SJCRH30 (cell line): ENCODE measurements at regions not wholly inside any gene's neighbourhood (a gene's known extent, or its start where the extent isn't known, plus 50 kb on each side); places are given as distances from the start of the nearest gene placed in this dataset.
"Not testable (repeated sequence)": the region's sequence is repeated elsewhere in the genome, so short reads cannot be mapped to it uniquely, and the experiment has no call there.

Experiments
- DNase-seq, 2 experiments: peaks; one replicate each; pipeline ENCODE4 v3.0.0-alpha.2; 2015 to 2020
- H3K27ac ChIP-seq: fragments of 250-450 bp; sonication (Bioruptor Pico); 2 replicates; pipeline ENCODE4 v1.5.1; 2020; ENCODE audit warnings: mild to moderate bottlenecking, moderate library complexity
- H3K27me3 ChIP-seq: fragments of 250-450 bp; sonication (Bioruptor Pico); 2 replicates; pipeline ENCODE4 v1.5.1; 2020; ENCODE audit warnings: mild to moderate bottlenecking, moderate library complexity
- H3K36me3 ChIP-seq: fragments of 250-450 bp; sonication (Bioruptor Pico); 2 replicates; pipeline ENCODE4 v1.5.1; 2020; ENCODE audit warnings: mild to moderate bottlenecking, moderate library complexity
- H3K4me1 ChIP-seq: fragments of 250-450 bp; sonication (Bioruptor Pico); 2 replicates; pipeline ENCODE4 v1.5.1; 2020; ENCODE audit warnings: mild to moderate bottlenecking, moderate library complexity
- H3K4me3 ChIP-seq: fragments of 250-450 bp; sonication (Bioruptor Pico); 2 replicates; pipeline ENCODE4 v1.5.1; 2020; ENCODE audit warnings: mild to moderate bottlenecking, moderate library complexity
- H3K9me3 ChIP-seq: fragments of 250-450 bp; sonication (Bioruptor Pico); replicated peaks from 2 replicates; pipeline ENCODE4 v1.5.1; 2020; ENCODE audit warnings: mild to moderate bottlenecking, moderate library complexity

DNA sequence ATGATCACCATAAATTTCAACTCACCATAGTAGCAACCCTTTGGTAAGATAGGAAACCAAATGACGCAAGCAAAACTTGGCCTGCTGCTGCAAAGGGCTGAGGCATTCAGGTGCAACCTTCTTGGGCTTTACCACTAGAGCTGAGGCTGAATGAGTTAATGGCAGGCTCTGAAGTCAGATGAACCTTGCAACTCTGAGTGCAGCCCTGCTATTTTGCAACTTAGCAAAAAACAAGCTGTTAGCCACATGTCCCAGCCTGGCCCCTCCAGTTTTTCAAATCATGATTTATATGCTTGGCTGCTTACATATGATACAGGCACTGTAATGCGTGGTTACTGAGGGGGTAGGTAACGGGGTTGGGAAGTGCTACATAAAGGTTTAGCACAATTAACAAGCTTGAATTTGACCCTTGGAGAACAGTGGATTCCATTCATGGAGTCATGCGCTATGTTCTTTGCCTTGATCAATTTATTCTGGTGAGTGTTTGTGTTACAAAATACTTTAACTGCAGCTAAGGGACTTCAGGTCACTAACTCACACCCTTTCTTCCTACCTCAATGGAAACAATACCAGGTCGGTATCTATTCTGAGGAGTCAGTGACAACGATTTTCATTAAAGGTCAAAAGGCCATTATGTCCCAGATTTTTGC lies 80.5 kb upstream of the PPARGC1A start:
- no peak for DNase-seq

GRCh38 chr4:23969635-23970145 lies 79.8 kb upstream of the PPARGC1A start:
- Histone ChIP-seq H3K4me3 (no peak overlapping the region), H3K27ac (no peak overlapping the region), H3K9me3 (no peaks in the 10 kb centered on the region; the same call in 1 of the 2 replicates), H3K36me3 (no peaks in the 10 kb centered on the region), H3K27me3 (no peaks in the 10 kb centered on the region), H3K4me1 (no peaks in the 10 kb centered on the region)
- DNase-seq: no peak

More for the DNA sequence above, 80.5 kb upstream of the PPARGC1A start:
- H3K27ac ChIP-seq: no peak overlapping the region
- no peaks in the 10 kb centered on the region; the same call in 1 of the 2 replicates for H3K9me3 ChIP-seq
- no peaks in the 10 kb centered on the region for H3K4me1 ChIP-seq
- no peaks in the 10 kb centered on the region for H3K27me3 ChIP-seq
- H3K36me3 ChIP-seq: no peaks in the 10 kb centered on the region
- no peak overlapping the region for H3K4me3 ChIP-seq

DNA sequence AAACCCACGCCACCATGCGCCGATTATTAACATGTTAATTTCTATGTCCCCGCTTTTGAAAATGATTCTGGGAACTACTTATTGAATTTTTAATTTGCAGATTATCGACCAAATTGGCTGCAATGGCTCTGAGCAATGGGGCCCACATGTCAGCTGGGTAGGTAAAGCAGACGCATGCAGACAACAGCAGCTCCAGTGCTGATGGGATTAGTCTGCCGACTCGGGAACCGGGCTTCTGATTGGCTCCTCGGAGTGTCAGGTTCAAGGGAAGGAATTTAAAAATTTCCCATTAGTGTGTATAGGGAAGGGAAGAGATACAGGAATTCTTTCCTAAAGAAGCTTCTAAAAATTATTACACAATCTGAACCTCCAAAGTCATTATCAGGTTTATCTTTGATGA lies 77.4 kb upstream of the PPARGC1A start:
- no peak overlapping the region for H3K4me3 ChIP-seq
- H3K27ac ChIP-seq: no peak overlapping the region
- no peak for DNase-seq
- no peaks in the 10 kb centered on the region for H3K36me3 ChIP-seq
- H3K9me3 ChIP-seq: no peaks in the 10 kb centered on the region; the same call in 1 of the 2 replicates
- no peaks in the 10 kb centered on the region for H3K4me1 ChIP-seq
- H3K27me3 ChIP-seq: no peaks in the 10 kb centered on the region

GRCh38 chr4:23966725-23967124 lies 76.9 kb upstream of the PPARGC1A start:
- Histone ChIP-seq H3K4me1 (no peaks in the 10 kb centered on the region), H3K36me3 (no peaks in the 10 kb centered on the region), H3K4me3 (no peak overlapping the region), H3K27me3 (no peaks in the 10 kb centered on the region), H3K27ac (no peak overlapping the region), H3K9me3 (no peaks in the 10 kb centered on the region; the same call in 1 of the 2 replicates)
- peak in 1 of 2 experiments; percentile 18 for DNase-seq

- H3K27ac ChIP-seq: no peak overlapping the region
- no peaks in the 10 kb centered on the region; the same call in 1 of the 2 replicates for H3K9me3 ChIP-seq
- H3K4me1 ChIP-seq: no peaks in the 10 kb centered on the region
- H3K27me3 ChIP-seq: no peaks in the 10 kb centered on the region
- H3K4me3 ChIP-seq: no peak overlapping the region
- no peak for DNase-seq
- H3K36me3 ChIP-seq: no peaks in the 10 kb centered on the region
Observed at GRCh38 chr4:23962462-23962861, 72.6 kb upstream of the PPARGC1A start.

GRCh38 chr4:23961395-23961794 lies 71.5 kb upstream of the PPARGC1A start:
- H3K4me3 ChIP-seq, H3K4me1 ChIP-seq, DNase-seq, H3K27me3 ChIP-seq, H3K27ac ChIP-seq, H3K9me3 ChIP-seq, H3K36me3 ChIP-seq: not testable (repeated sequence)

GRCh38 chr4:23959396-23960148 lies 69.7 kb upstream of the PPARGC1A start:
- Histone ChIP-seq H3K36me3 (no peaks in the 10 kb centered on the region), H3K9me3 (no peaks in the 10 kb centered on the region), H3K4me1 (no peaks in the 10 kb centered on the region), H3K27ac (no peak overlapping the region), H3K4me3 (no peak overlapping the region), H3K27me3 (no peaks in the 10 kb centered on the region)
- DNase-seq: peak in 1 of 2 experiments; percentile 10

DNA sequence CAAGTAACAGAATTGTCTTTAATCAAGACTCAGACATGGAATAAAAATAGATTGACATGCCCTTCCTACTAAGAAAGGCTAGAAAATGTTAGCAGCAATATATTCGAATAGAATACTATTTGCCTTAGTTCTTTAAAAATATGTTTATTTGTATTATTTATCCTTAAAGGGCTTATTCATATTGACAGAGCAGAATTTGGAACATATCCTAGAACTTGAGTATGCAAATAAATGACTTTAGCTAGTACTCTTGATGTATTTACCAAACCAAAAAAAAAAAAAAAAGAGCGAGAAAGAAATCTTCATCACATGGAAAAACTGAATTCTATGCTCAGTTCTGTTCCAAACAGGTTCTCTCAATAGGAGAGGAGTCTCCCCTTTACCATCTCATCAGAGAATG lies 68.9 kb upstream of the PPARGC1A start:
- H3K27ac ChIP-seq: no peak overlapping the region
- H3K27me3 ChIP-seq: no peaks in the 10 kb centered on the region
- no peaks in the 10 kb centered on the region for H3K36me3 ChIP-seq
- no peak overlapping the region for H3K4me3 ChIP-seq
- H3K9me3 ChIP-seq: no peaks in the 10 kb centered on the region
- DNase-seq: no peak
- H3K4me1 ChIP-seq: no peaks in the 10 kb centered on the region

DNA sequence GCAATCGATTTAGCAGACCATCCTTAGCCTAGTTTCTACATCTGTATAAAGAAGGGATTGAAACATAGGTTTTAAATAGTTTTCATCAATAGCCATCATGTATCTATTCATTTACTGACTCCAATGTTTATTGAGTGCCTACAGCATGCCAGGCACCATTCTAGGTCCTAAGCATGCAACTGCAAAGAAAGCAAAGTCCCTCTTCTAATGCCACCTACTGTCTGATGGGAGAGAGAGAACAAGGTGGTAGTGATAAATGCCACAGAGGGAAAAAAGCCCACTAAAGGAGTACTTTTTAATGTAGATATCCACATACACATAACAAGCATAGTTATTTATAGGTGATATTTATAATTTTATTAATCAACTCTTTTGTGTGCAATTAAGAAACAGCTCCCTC lies 67.6 kb upstream of the PPARGC1A start:
- H3K36me3 ChIP-seq: no peaks in the 10 kb centered on the region
- H3K4me3 ChIP-seq: no peak overlapping the region
- no peak overlapping the region for H3K27ac ChIP-seq
- H3K27me3 ChIP-seq: no peaks in the 10 kb centered on the region
- no peaks in the 10 kb centered on the region for H3K4me1 ChIP-seq
- DNase-seq: no peak
- H3K9me3 ChIP-seq: no peaks in the 10 kb centered on the region

DNA sequence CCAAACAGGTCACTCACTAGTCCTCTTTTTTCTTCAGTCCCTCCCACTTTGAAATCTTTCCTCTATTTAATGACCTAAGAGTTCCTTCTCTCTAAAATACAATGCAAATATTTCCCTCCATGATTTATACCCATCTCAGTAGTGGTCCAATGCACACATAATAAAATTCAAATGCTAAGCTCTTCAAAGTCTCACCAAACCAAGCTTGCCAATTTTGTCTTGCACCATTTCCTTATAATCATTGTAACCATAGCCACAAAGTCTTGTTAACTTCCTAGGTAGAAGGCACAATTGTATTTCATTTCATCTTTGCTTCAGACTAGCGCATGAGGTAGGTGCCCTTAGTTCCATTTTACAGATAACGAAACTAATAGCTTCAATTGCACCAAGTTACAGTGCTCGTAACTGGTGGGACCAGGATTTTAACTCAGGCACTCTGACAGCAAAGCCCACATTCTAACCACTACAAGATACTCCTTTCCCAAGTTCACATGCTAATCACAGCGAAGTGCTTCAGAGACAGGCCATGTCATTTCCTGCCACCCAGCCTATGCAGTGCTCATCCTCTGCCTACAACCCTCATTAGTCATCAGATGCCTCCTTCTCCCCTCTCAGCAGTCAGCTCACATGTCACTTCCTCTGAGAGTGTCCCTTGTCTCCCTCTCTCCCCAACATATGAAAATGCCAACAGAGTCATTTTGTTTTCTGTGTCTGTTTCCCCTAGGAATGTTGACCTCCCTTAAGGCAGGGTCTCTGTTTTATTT lies 66.9 kb upstream of the PPARGC1A start:
- Histone ChIP-seq H3K4me3 (no peak overlapping the region), H3K27ac (no peak overlapping the region), H3K4me1 (no peaks in the 10 kb centered on the region), H3K27me3 (no peaks in the 10 kb centered on the region), H3K9me3 (no peaks in the 10 kb centered on the region), H3K36me3 (no peaks in the 10 kb centered on the region)
- no peak for DNase-seq

DNA sequence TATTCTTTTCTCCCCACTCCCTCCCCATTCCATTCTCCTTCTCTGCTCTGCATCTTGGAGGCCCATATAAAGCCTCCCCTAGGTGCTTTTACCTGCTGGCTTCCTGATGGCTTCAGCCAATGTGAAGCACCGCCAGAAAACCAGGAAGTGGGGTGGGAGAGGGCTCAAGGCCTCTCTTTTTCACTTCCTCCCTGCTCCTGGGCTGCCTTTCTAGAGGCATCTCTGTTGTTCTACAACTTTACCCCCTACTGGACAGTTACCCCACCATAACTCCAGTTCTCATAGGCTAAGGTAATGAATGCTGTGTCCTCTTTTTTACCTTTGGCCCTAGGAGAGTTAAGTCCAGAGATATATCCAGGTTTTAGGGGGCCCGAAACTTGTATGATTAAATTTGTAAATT lies 62.4 kb upstream of the PPARGC1A start:
- Histone ChIP-seq H3K27me3 (no peaks in the 10 kb centered on the region), H3K9me3 (no peaks in the 10 kb centered on the region), H3K36me3 (no peaks in the 10 kb centered on the region), H3K4me1 (no peaks in the 10 kb centered on the region), H3K27ac (no peak overlapping the region), H3K4me3 (no peak overlapping the region)
- DNase-seq: no peak

DNA sequence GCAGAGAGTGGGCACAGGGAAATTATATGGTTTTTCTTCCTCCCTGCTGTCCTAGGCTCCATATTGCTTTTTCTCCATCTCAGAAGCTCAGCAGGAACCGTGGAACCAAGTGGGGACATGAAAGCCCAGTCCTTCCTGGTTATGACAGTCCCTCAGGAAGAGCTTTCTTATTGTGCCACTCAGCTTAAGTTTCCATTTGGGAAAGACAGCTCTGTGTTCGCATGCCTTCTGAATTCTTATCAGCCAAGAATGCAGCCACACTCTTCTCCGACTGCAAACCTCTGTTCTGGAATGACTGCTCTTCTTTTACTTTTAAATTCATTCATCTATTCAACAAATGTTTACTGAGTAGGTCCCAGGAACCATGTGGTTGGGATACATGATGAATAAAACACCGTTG lies 58.0 kb upstream of the PPARGC1A start:
- H3K27me3 ChIP-seq: no peaks in the 10 kb centered on the region
- H3K36me3 ChIP-seq: no peaks in the 10 kb centered on the region
- H3K27ac ChIP-seq: no peak overlapping the region
- DNase-seq: no peak
- H3K9me3 ChIP-seq: no peaks in the 10 kb centered on the region
- no peak overlapping the region for H3K4me3 ChIP-seq
- peaks cover 11% of the 10 kb centered on the region for H3K4me1 ChIP-seq

DNA sequence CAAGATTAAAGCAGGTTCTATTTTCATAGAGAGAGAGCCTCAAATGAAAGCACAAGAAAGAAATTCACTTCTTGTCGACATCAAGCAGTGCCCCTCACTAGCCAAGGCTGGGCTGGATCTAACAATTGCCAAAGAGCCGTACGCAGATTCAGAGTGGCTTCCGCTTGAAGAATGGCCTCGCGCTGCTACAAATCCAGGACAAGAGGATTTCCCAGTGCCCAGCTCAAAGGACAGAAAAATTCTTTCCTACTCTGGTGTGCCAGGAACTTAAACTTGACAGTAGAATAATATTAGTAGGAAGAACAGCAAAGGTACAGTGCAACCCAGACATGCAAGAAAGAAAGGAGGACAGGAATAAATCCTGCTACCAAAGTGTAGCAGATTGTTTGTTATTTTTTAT lies 56.5 kb upstream of the PPARGC1A start:
- H3K27me3 ChIP-seq: no peaks in the 10 kb centered on the region
- no peaks in the 10 kb centered on the region for H3K36me3 ChIP-seq
- H3K9me3 ChIP-seq: no peaks in the 10 kb centered on the region
- H3K27ac ChIP-seq: no peak overlapping the region; the same call in 1 of the 2 replicates
- no peak for DNase-seq
- no peak overlapping the region for H3K4me3 ChIP-seq
- H3K4me1 ChIP-seq: peaks cover 11% of the 10 kb centered on the region

- Histone ChIP-seq H3K4me1 (peaks cover 11% of the 10 kb centered on the region), H3K36me3 (no peaks in the 10 kb centered on the region), H3K27me3 (no peaks in the 10 kb centered on the region), H3K4me3 (no peak overlapping the region), H3K27ac (peak overlapping the region; percentile 48; the same call in 1 of the 2 replicates), H3K9me3 (no peaks in the 10 kb centered on the region)
- peak; percentile 22 to 43 for DNase-seq
Observed at GRCh38 chr4:23945451-23946017, 55.7 kb upstream of the PPARGC1A start.

DNA sequence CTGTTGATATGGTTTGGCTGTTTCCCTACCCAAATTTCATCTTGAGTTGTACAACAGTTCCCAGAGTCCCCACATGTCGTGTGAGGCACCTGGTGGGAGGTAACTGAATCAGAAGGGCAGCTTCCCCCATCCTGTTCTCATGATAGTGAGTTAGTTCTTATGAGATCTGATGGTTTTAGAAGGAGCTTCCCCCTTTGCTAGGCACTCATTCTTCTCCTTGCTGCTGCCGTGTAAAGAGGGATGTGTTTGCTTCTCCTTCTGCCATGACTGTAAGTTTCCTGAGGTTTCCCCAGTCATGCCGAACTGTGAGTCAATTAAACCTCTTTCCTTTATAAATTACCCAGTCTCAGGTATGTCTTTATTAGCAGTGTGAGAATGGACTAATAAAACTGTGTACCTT lies 54.7 kb upstream of the PPARGC1A start:
- H3K9me3 ChIP-seq, H3K27me3 ChIP-seq, H3K36me3 ChIP-seq, DNase-seq, H3K27ac ChIP-seq, H3K4me3 ChIP-seq: not testable (repeated sequence)
- peaks cover 11% of the 10 kb centered on the region for H3K4me1 ChIP-seq
